Stimulated activated CD4-positive, alpha-beta T cell treated with anti-CD3 and anti-CD28 coated beads, Interleukin-1b, Interleukin-23, amount 100 ng/mL, for 48 hours (primary cell): ENCODE measurements at regions not wholly inside any gene's neighbourhood (a gene's known extent, or its start where the extent isn't known, plus 50 kb on each side); places are given as distances from the start of the nearest gene placed in this dataset.

Experiments used
- DNase-seq: peaks from one replicate; pipeline ENCODE4 v3.0.0-alpha.2; 2020

DNA sequence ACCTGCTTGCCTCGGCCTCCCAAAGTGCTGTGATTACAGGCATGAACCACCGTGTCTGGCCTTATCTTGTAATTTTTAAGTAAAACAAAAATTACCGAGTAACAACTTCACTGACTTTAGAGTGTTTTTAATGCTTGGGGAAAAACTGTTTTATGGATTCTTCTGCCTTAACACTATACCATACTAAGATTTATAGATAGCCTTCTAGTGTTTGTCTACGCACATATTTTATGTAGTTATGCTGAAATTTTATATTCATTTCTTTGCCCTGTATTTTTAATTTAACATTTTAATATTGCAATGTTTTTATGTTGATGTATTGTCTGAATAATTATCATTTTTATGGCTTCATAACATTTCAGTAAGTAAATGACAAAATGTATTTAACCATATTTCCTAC is 96.4 kb upstream of the FTMT start:
- DNase-seq, result no peak

- DNase-seq, result no peak
Measured at GRCh38 chr5:121757753-121758152, 93.9 kb upstream of the FTMT start.

DNA sequence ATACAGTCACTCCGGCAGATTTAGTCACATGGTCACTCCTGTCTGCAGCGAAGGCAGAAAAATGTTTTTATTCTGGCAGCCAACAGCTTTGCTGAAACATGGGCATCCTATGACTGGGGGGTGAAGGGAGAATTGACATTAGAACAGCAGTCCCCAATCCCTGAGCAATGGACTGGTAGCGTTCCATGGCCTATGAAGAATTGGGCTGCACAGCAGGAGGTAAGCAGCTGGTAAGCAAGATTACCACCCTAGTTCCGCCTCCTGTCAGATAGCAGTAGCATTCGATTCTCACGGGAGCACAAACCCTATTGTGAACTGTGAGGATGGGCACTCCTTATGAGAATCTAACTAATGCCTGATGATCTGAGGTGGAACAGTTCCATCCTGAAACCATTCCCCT is 93.1 kb upstream of the FTMT start:
- no peak for DNase-seq

- DNase-seq, result no peak
Measured at GRCh38 chr5:121762426-121762825, 89.3 kb upstream of the FTMT start.

- DNase-seq, result no peak
Measured at GRCh38 chr5:121763665-121764064, 88.0 kb upstream of the FTMT start.

DNA sequence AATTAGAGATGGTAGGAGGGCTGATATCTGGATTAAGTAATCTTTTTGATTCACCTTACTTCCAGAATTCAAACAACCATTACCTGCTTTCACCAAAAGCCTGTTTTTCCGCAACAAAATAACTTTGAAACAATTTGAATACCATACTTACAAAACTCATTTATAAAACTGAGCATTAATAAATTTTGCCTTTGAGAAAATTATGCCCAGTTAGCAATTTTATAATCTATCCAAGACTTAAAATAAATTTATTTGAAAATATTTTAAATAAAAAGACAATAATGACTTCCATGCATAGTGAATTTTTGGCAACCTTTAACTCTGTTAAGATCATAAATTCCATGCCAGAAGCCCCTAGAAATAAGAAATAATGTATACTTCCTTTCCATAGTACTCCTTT is 71.3 kb upstream of the FTMT start:
- no peak for DNase-seq

GRCh38 chr5:121783700-121784099 is 68.0 kb upstream of the FTMT start:
- DNase-seq, result no peak

- no peak for DNase-seq
Measured at GRCh38 chr5:121793791-121794190, 57.9 kb upstream of the FTMT start.

DNA sequence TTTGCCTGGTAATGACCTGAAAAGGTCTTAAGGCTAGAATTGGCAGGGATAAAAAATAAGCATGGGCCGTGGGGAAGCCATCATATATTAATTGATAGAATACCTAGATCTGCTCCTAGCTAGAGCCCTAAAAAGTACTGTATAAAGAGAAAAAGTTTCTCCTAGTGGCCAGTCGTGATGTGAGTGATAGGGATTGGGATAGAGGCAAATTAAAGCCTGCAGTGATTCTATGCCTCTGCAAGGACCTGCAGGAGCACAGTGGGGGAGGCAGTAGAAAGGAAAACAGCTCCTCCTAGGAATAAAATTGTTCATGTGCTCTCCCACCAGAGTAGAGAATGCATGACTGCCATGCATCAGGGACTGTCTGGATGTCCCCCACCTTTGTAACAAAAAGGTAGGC is 56.2 kb upstream of the FTMT start:
- DNase-seq, result no peak

DNA sequence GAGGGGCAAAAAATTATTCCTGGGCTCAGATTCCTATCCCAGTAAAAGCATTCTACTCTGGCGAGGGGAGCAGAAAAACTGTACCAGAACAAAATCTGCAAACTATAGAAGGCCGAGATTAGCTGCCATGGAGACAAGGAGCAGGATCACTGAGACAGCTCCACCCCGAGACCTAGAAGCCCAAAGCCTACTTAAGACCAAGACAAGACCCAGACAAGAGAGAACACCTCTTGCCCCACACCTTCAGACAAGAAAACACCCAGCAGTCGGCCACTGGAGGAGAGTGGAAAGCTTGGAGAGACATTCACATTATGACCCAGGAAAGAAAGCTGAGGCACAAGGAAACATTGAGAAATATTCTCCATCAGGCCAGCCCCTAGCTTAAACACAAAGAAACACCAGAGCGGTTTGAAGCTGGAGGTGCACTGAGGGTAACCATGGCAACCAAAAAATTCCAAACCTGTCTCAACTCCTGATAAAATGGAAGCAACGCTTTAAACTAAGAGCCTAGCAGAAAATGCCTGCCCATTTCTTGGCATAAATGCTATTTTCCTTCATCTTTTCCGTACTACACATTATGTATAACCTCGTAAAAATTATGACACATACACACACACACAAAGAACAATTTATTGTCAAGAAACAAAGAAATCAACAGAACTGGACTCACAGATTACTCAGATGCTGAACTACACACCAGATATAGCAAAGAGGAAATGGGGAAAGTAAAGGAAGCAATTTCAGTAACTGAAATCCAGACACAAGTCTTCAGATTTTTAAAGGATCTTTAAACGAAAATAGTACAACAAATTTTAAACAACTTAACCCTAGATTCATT is 53.8 kb upstream of the FTMT start:
- no peak for DNase-seq
